ENCODE measurements at regions not wholly inside any gene's neighbourhood (a gene's known extent, or its start where the extent isn't known, plus 50 kb on each side); places are given as distances from the start of the nearest gene placed in this dataset.
"Not testable (repeated sequence)": the region's sequence is repeated elsewhere in the genome, so short reads cannot be mapped to it uniquely, and the experiment has no call there.

- POLR2A ChIA-PET: no interaction called here
- Mint-ChIP-seq H3K4me1 (no peaks in the 10 kb centered on the region), H3K36me3 (no peaks in the 10 kb centered on the region), H3K9me3 (peaks cover 0 to 8% (median 3%) of the 10 kb centered on the region in 5 donors), H3K27me3 (peaks cover 0 to 3% of the 10 kb centered on the region in 2 donors), H3K4me3 (no peak overlapping the region), H3K27ac (no peak overlapping the region)
- no peak overlapping the region for H3K27ac ChIP-seq (ENCODE audit: low read depth, low read length)
- CTCF ChIA-PET: no interaction called here
- no peaks in the 10 kb centered on the region for H3K4me1 ChIP-seq (ENCODE audit: insufficient read depth, low read length)
- no peaks in the 10 kb centered on the region for H3K36me3 ChIP-seq (ENCODE audit: insufficient read depth, low read length)
- no peaks in the 10 kb centered on the region for H3K27me3 ChIP-seq (ENCODE audit: insufficient read depth, low read length, poor library complexity, severe bottlenecking)
- no peaks in the 10 kb centered on the region for H3K9me3 ChIP-seq (ENCODE audit: low read length)
- no peak for DNase-seq
- no peak overlapping the region for H3K4me3 ChIP-seq (ENCODE audit: low read length)
These were observed 227.4 kb upstream of the PLPP4 start for GRCh38 chr10:120229641-120230040.

GRCh38 chr10:120239695-120240094, 217.3 kb upstream of the PLPP4 start:
- H3K4me3 Mint-ChIP-seq; H3K36me3 Mint-ChIP-seq; H3K27me3 Mint-ChIP-seq; H3K36me3 ChIP-seq (ENCODE audit: insufficient read depth, low read length); H3K27ac Mint-ChIP-seq; CTCF ChIA-PET; H3K4me3 ChIP-seq (ENCODE audit: low read length); H3K9me3 Mint-ChIP-seq; H3K4me1 Mint-ChIP-seq; H3K27ac ChIP-seq (ENCODE audit: low read depth, low read length); H3K27me3 ChIP-seq (ENCODE audit: insufficient read depth, low read length, poor library complexity, severe bottlenecking); DNase-seq; H3K9me3 ChIP-seq (ENCODE audit: low read length); POLR2A ChIA-PET; H3K4me1 ChIP-seq (ENCODE audit: insufficient read depth, low read length): not testable (repeated sequence)

GRCh38 chr10:120251821-120252442, 205.1 kb upstream of the PLPP4 start:
- Mint-ChIP-seq H3K4me3 (no peak overlapping the region), H3K4me1 (no peaks in the 10 kb centered on the region), H3K36me3 (no peaks in the 10 kb centered on the region), H3K27me3 (peaks cover 0 to 12% of the 10 kb centered on the region in 2 donors), H3K27ac (no peak overlapping the region), H3K9me3 (peaks cover 0 to 9% (median 4%) of the 10 kb centered on the region in 5 donors)
- H3K27me3 ChIP-seq (ENCODE audit: insufficient read depth, low read length, poor library complexity, severe bottlenecking): peaks cover 4% of the 10 kb centered on the region
- ChIA-PET CTCF (no interaction called here), POLR2A (no interaction called here)
- H3K27ac ChIP-seq (ENCODE audit: low read depth, low read length): no peak overlapping the region
- no peaks in the 10 kb centered on the region for H3K9me3 ChIP-seq (ENCODE audit: low read length)
- H3K4me3 ChIP-seq (ENCODE audit: low read length): no peak overlapping the region
- no peaks in the 10 kb centered on the region for H3K4me1 ChIP-seq (ENCODE audit: insufficient read depth, low read length)
- no peak for DNase-seq
- H3K36me3 ChIP-seq (ENCODE audit: insufficient read depth, low read length): no peaks in the 10 kb centered on the region

- Histone ChIP-seq H3K27me3 (ENCODE audit: insufficient read depth, low read length, poor library complexity, severe bottlenecking) (peaks cover 4% of the 10 kb centered on the region), H3K36me3 (ENCODE audit: insufficient read depth, low read length) (no peaks in the 10 kb centered on the region), H3K9me3 (ENCODE audit: low read length) (no peaks in the 10 kb centered on the region), H3K4me3 (ENCODE audit: low read length) (no peak overlapping the region), H3K27ac (ENCODE audit: low read depth, low read length) (no peak overlapping the region), H3K4me1 (ENCODE audit: insufficient read depth, low read length) (no peaks in the 10 kb centered on the region)
- Mint-ChIP-seq H3K27me3 (peaks cover 0 to 12% of the 10 kb centered on the region in 2 donors), H3K27ac (no peak overlapping the region), H3K9me3 (peaks cover 0 to 9% (median 4%) of the 10 kb centered on the region in 5 donors), H3K36me3 (no peaks in the 10 kb centered on the region), H3K4me1 (no peaks in the 10 kb centered on the region), H3K4me3 (no peak overlapping the region)
- no peak for DNase-seq
- POLR2A ChIA-PET: no interaction called here
- CTCF ChIA-PET: no interaction called here
These were observed 203.9 kb upstream of the PLPP4 start for GRCh38 chr10:120253131-120253530.

GRCh38 chr10:120260456-120260855, 196.6 kb upstream of the PLPP4 start:
- Histone ChIP-seq H3K4me3 (ENCODE audit: low read length) (no peak overlapping the region), H3K36me3 (ENCODE audit: insufficient read depth, low read length) (no peaks in the 10 kb centered on the region), H3K4me1 (ENCODE audit: insufficient read depth, low read length) (no peaks in the 10 kb centered on the region), H3K27ac (ENCODE audit: low read depth, low read length) (no peak overlapping the region), H3K9me3 (ENCODE audit: low read length) (no peaks in the 10 kb centered on the region), H3K27me3 (ENCODE audit: insufficient read depth, low read length, poor library complexity, severe bottlenecking) (no peaks in the 10 kb centered on the region)
- Mint-ChIP-seq H3K27ac (no peak overlapping the region), H3K27me3 (peaks cover 12 to 43% of the 10 kb centered on the region in 2 donors), H3K4me3 (no peak overlapping the region), H3K9me3 (peaks cover 0 to 6% (median 0%) of the 10 kb centered on the region in 5 donors), H3K4me1 (no peaks in the 10 kb centered on the region), H3K36me3 (no peaks in the 10 kb centered on the region)
- no peak for DNase-seq
- ChIA-PET POLR2A (no interaction called here), CTCF (no interaction called here)

GRCh38 chr10:120262857-120263547, 194.0 kb upstream of the PLPP4 start:
- Histone ChIP-seq H3K9me3 (ENCODE audit: low read length) (no peaks in the 10 kb centered on the region), H3K4me3 (ENCODE audit: low read length) (no peak overlapping the region), H3K36me3 (ENCODE audit: insufficient read depth, low read length) (no peaks in the 10 kb centered on the region), H3K27ac (ENCODE audit: low read depth, low read length) (no peak overlapping the region), H3K4me1 (ENCODE audit: insufficient read depth, low read length) (no peaks in the 10 kb centered on the region), H3K27me3 (ENCODE audit: insufficient read depth, low read length, poor library complexity, severe bottlenecking) (no peaks in the 10 kb centered on the region)
- Mint-ChIP-seq H3K4me1 (no peaks in the 10 kb centered on the region), H3K9me3 (no peaks in the 10 kb centered on the region), H3K27me3 (peaks cover 12 to 43% of the 10 kb centered on the region in 2 donors), H3K4me3 (no peak overlapping the region), H3K36me3 (no peaks in the 10 kb centered on the region), H3K27ac (no peak overlapping the region)
- POLR2A ChIA-PET: no interaction called here
- DNase-seq: no peak
- CTCF ChIA-PET: no interaction called here

- H3K4me3 ChIP-seq (ENCODE audit: low read length): no peak overlapping the region
- DNase-seq: no peak
- H3K27me3 ChIP-seq (ENCODE audit: insufficient read depth, low read length, poor library complexity, severe bottlenecking): no peaks in the 10 kb centered on the region
- no peaks in the 10 kb centered on the region for H3K36me3 Mint-ChIP-seq
- H3K4me1 Mint-ChIP-seq: no peaks in the 10 kb centered on the region
- H3K9me3 ChIP-seq (ENCODE audit: low read length): no peaks in the 10 kb centered on the region
- no peak overlapping the region for H3K4me3 Mint-ChIP-seq
- no peaks in the 10 kb centered on the region for H3K9me3 Mint-ChIP-seq
- no peaks in the 10 kb centered on the region for H3K36me3 ChIP-seq (ENCODE audit: insufficient read depth, low read length)
- no peaks in the 10 kb centered on the region for H3K4me1 ChIP-seq (ENCODE audit: insufficient read depth, low read length)
- peaks cover 9 to 29% of the 10 kb centered on the region in 2 donors for H3K27me3 Mint-ChIP-seq
- H3K27ac Mint-ChIP-seq: no peak overlapping the region
- POLR2A ChIA-PET: no interaction called here
- no peak overlapping the region for H3K27ac ChIP-seq (ENCODE audit: low read depth, low read length)
- CTCF ChIA-PET: no interaction called here
These were observed 191.0 kb upstream of the PLPP4 start for GRCh38 chr10:120266022-120266421.

GRCh38 chr10:120270906-120271305, 186.1 kb upstream of the PLPP4 start:
- H3K4me1 ChIP-seq (ENCODE audit: insufficient read depth, low read length): no peaks in the 10 kb centered on the region
- no peak overlapping the region for H3K27ac ChIP-seq (ENCODE audit: low read depth, low read length)
- no peak overlapping the region for H3K27ac Mint-ChIP-seq
- H3K27me3 ChIP-seq (ENCODE audit: insufficient read depth, low read length, poor library complexity, severe bottlenecking): no peaks in the 10 kb centered on the region
- H3K4me3 ChIP-seq (ENCODE audit: low read length): no peak overlapping the region
- no peaks in the 10 kb centered on the region for H3K9me3 ChIP-seq (ENCODE audit: low read length)
- DNase-seq: no peak
- H3K4me1 Mint-ChIP-seq: no peaks in the 10 kb centered on the region
- H3K9me3 Mint-ChIP-seq: peaks cover 0 to 2% (median 0%) of the 10 kb centered on the region in 5 donors
- H3K36me3 Mint-ChIP-seq: no peaks in the 10 kb centered on the region
- POLR2A ChIA-PET: no interaction called here
- CTCF ChIA-PET: no interaction called here
- H3K27me3 Mint-ChIP-seq: peaks cover 0 to 5% of the 10 kb centered on the region in 2 donors
- H3K4me3 Mint-ChIP-seq: no peak overlapping the region
- H3K36me3 ChIP-seq (ENCODE audit: insufficient read depth, low read length): no peaks in the 10 kb centered on the region

Data from CD8-positive, alpha-beta memory T cell (primary cell).